ENCODE measurements at regions not wholly inside any gene's neighbourhood (a gene's known extent, or its start where the extent isn't known, plus 50 kb on each side); places are given as distances from the start of the nearest gene placed in this dataset.

DNA sequence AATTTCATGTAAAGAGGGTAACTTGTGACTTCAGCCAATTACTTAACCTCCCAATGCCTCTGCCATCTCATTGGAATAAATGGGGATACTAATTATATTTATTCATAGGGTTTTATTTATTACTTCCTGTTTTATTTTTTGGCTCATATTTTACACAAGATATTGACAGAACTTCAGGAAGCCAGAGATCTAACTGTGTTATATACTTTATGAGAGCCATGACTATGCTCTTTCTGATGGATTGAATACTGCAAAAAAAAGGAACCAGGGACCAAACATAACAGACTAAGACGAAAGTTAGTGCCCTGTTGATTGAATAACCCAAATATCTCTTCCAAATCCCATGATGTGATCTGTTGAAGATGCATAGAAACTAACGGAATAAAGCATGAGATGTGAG, 243.3 kb upstream of the STARD13 start:
- no peaks in the 10 kb centered on the region for H3K9me3 ChIP-seq (ENCODE audit: control insufficient read depth in 1 of 2, low read length in 2 of 2)

DNA sequence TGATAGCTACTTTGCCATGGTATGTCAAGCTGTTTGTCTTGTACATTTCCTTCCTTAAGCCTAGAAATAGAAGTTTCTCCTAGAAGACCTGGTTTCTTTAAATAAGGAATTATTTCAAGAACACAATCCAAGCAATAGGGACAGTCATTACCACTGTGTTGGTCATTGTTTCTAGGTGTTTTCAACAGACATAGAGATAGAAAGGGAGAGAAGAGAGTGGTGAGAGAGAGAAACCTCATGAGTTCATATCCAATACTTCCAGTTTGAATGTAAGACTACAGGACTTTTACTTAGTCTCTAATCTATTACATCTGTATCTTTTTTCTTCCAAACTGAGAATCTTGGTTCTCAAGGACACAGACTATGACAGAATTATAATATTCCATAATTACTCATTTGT, 245.9 kb upstream of the STARD13 start:
- no peaks in the 10 kb centered on the region for H3K36me3 ChIP-seq (ENCODE audit: control insufficient read depth in 1 of 2, insufficient read depth in 2 of 2, low read length in 2 of 2)
- H3K4me3 ChIP-seq (ENCODE audit: low read depth in 1 of 2, low read length in 2 of 2): no peak overlapping the region
- no peak overlapping the region for H3K27ac ChIP-seq (ENCODE audit: low read depth, low read length)
- H3K9ac ChIP-seq (ENCODE audit: low read depth in 1 of 2, low read length in 2 of 2): no peak overlapping the region
- no peaks in the 10 kb centered on the region for H3K27me3 ChIP-seq (ENCODE audit: control insufficient read depth in 1 of 2, insufficient read depth in 2 of 2, low read length in 2 of 2)
- peaks cover 2 to 10% of the 10 kb centered on the region in 2 donors for H3K4me1 ChIP-seq (ENCODE audit: control insufficient read depth in 1 of 2, insufficient read depth in 2 of 2, low read length in 2 of 2)
- no peaks in the 10 kb centered on the region for H3K9me3 ChIP-seq (ENCODE audit: control insufficient read depth in 1 of 2, low read length in 2 of 2)

More for the DNA sequence above, 243.3 kb upstream of the STARD13 start:
- H3K4me3 ChIP-seq (ENCODE audit: low read depth in 1 of 2, low read length in 2 of 2): no peak overlapping the region
- no peak overlapping the region for H3K9ac ChIP-seq (ENCODE audit: low read depth in 1 of 2, low read length in 2 of 2)
- no peaks in the 10 kb centered on the region for H3K27me3 ChIP-seq (ENCODE audit: control insufficient read depth in 1 of 2, insufficient read depth in 2 of 2, low read length in 2 of 2)
- no peak overlapping the region for H3K27ac ChIP-seq (ENCODE audit: low read depth, low read length)
- no peaks in the 10 kb centered on the region for H3K36me3 ChIP-seq (ENCODE audit: control insufficient read depth in 1 of 2, insufficient read depth in 2 of 2, low read length in 2 of 2)
- no peaks in the 10 kb centered on the region for H3K4me1 ChIP-seq (ENCODE audit: control insufficient read depth in 1 of 2, insufficient read depth in 2 of 2, low read length in 2 of 2)

DNA sequence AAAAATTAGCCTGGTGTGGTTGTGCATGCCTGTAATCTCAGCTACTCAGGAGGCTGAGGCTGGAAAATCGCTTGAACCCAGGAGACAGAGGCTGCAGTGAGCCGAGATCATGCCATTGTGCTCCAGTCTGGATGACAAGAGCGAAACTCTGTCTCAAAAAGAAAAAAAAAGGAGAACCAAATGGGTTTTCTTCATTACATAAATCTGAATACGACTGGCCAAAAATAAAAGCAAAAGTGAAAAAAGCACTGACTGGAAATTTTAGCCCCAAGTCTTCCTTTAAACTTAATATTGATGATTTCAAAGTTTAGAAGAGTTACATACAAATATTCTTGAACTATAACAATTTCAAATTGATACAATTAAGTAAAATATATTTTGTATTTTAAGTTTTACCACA, 249.5 kb upstream of the STARD13 start:
- H3K27ac ChIP-seq (ENCODE audit: low read depth, low read length): no peak overlapping the region
- no peaks in the 10 kb centered on the region for H3K36me3 ChIP-seq (ENCODE audit: control insufficient read depth in 1 of 2, insufficient read depth in 2 of 2, low read length in 2 of 2)
- no peak overlapping the region for H3K4me3 ChIP-seq (ENCODE audit: low read depth in 1 of 2, low read length in 2 of 2)
- no peaks in the 10 kb centered on the region for H3K9me3 ChIP-seq (ENCODE audit: control insufficient read depth in 1 of 2, low read length in 2 of 2)
- H3K9ac ChIP-seq (ENCODE audit: low read depth in 1 of 2, low read length in 2 of 2): no peak overlapping the region
- no peaks in the 10 kb centered on the region for H3K27me3 ChIP-seq (ENCODE audit: control insufficient read depth in 1 of 2, insufficient read depth in 2 of 2, low read length in 2 of 2)
- H3K4me1 ChIP-seq (ENCODE audit: control insufficient read depth in 1 of 2, insufficient read depth in 2 of 2, low read length in 2 of 2): peaks cover 4 to 12% of the 10 kb centered on the region in 2 donors

DNA sequence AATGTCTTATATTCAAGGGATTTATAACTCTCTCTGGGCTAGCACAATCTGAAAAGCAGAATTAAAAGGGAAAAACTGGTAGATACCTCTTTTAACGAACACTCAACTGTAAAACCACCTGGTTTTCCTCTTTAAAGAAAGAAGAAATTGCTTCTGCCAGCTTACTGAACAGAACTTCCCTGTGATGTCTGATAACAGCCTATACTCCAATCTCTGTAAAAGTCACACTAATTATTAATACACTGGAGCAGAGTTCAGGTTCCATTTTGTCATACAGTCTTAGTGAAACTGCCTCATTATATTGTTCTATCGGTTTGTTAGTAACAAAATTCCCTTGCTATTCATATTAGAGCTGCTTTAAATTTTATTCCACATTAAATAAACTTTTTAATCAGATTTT, 251.0 kb upstream of the STARD13 start:
- no peaks in the 10 kb centered on the region for H3K9me3 ChIP-seq (ENCODE audit: control insufficient read depth in 1 of 2, low read length in 2 of 2)
- peak overlapping the region in 1 of 2 donors; percentile 8 for H3K9ac ChIP-seq (ENCODE audit: low read depth in 1 of 2, low read length in 2 of 2)
- H3K4me1 ChIP-seq (ENCODE audit: control insufficient read depth in 1 of 2, insufficient read depth in 2 of 2, low read length in 2 of 2): peaks cover 10 to 23% of the 10 kb centered on the region in 2 donors
- H3K4me3 ChIP-seq (ENCODE audit: low read depth in 1 of 2, low read length in 2 of 2): peak overlapping the region in 1 of 2 donors; percentile 30
- no peaks in the 10 kb centered on the region for H3K27me3 ChIP-seq (ENCODE audit: control insufficient read depth in 1 of 2, insufficient read depth in 2 of 2, low read length in 2 of 2)
- no peaks in the 10 kb centered on the region for H3K36me3 ChIP-seq (ENCODE audit: control insufficient read depth in 1 of 2, insufficient read depth in 2 of 2, low read length in 2 of 2)
- H3K27ac ChIP-seq (ENCODE audit: low read depth, low read length): no peak overlapping the region

DNA sequence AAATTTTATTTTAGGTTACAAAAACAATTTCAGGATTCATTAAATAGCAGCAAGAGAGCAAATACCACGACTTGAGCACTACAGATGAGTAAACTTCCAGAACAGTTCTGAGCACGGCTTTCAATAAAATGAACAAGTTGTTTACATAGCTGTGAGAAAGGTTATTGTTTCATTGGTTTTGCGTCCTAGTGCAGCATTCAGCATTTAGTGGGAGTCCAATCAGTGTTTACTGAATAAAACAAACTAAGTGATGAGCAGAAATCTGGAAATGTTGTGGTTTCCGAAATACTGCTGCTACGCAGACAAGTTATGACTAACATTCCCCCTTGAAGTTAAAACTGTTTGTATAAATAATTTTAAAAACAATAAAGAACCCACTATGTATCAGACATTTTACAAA, 251.5 kb upstream of the STARD13 start:
- Histone ChIP-seq H3K27ac (ENCODE audit: low read depth, low read length) (no peak overlapping the region), H3K9ac (ENCODE audit: low read depth in 1 of 2, low read length in 2 of 2) (no peak overlapping the region), H3K36me3 (ENCODE audit: control insufficient read depth in 1 of 2, insufficient read depth in 2 of 2, low read length in 2 of 2) (no peaks in the 10 kb centered on the region), H3K9me3 (ENCODE audit: control insufficient read depth in 1 of 2, low read length in 2 of 2) (no peaks in the 10 kb centered on the region), H3K27me3 (ENCODE audit: control insufficient read depth in 1 of 2, insufficient read depth in 2 of 2, low read length in 2 of 2) (no peaks in the 10 kb centered on the region), H3K4me3 (ENCODE audit: low read depth in 1 of 2, low read length in 2 of 2) (peak overlapping the region in 1 of 2 donors; percentile 30), H3K4me1 (ENCODE audit: control insufficient read depth in 1 of 2, insufficient read depth in 2 of 2, low read length in 2 of 2) (peaks cover 10 to 25% of the 10 kb centered on the region in 2 donors)

DNA sequence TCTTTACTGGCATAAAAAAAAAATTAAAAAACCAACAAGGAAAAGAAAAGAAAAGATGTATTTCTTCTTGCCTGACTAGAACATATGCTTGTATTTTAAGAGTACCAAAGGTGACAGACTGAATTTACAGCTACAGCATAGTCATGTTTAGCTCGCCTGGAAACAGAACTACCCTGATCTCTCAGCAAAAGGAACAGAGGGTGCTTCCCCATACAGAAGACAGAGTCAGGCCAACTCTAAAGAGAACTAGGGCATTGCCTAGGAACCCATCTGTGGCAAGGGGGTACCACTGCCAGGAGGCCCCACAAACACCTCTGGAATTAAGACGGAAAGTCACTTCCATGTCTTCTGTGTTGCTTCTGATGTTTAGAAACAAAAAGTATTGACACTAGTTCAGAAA, 252.1 kb upstream of the STARD13 start:
- no peak overlapping the region for H3K4me3 ChIP-seq (ENCODE audit: low read depth in 1 of 2, low read length in 2 of 2)
- H3K36me3 ChIP-seq (ENCODE audit: control insufficient read depth in 1 of 2, insufficient read depth in 2 of 2, low read length in 2 of 2): no peaks in the 10 kb centered on the region
- H3K9ac ChIP-seq (ENCODE audit: low read depth in 1 of 2, low read length in 2 of 2): no peak overlapping the region
- no peaks in the 10 kb centered on the region for H3K9me3 ChIP-seq (ENCODE audit: control insufficient read depth in 1 of 2, low read length in 2 of 2)
- no peaks in the 10 kb centered on the region for H3K27me3 ChIP-seq (ENCODE audit: control insufficient read depth in 1 of 2, insufficient read depth in 2 of 2, low read length in 2 of 2)
- no peak overlapping the region for H3K27ac ChIP-seq (ENCODE audit: low read depth, low read length)
- H3K4me1 ChIP-seq (ENCODE audit: control insufficient read depth in 1 of 2, insufficient read depth in 2 of 2, low read length in 2 of 2): peaks cover 10 to 25% of the 10 kb centered on the region in 2 donors

DNA sequence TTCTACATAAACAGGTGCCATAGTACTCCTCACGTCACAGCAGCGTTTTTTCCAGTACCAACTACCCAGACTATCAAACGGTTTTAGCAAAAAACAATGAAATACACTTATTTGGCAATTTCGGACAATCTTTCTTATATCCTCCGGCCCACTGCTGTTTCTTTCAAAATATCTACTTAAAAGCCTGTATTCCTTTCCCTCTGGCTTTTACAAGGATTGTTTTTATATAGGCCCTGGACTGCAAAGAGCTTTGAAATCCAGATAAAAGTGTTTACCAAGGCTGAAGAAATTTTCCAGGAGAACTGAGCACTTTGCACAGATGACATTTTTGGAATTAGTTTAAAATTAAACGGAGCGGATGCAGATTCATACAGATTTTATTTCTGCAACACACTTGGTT, 255.9 kb upstream of the STARD13 start:
- Histone ChIP-seq H3K4me3 (ENCODE audit: low read depth in 1 of 2, low read length in 2 of 2) (peak overlapping the region; percentile 74), H3K9ac (ENCODE audit: low read depth in 1 of 2, low read length in 2 of 2) (peak overlapping the region; percentile 91 to 92), H3K4me1 (ENCODE audit: control insufficient read depth in 1 of 2, insufficient read depth in 2 of 2, low read length in 2 of 2) (peaks cover 24 to 32% of the 10 kb centered on the region in 2 donors), H3K36me3 (ENCODE audit: control insufficient read depth in 1 of 2, insufficient read depth in 2 of 2, low read length in 2 of 2) (no peaks in the 10 kb centered on the region), H3K27me3 (ENCODE audit: control insufficient read depth in 1 of 2, insufficient read depth in 2 of 2, low read length in 2 of 2) (no peaks in the 10 kb centered on the region), H3K27ac (ENCODE audit: low read depth, low read length) (peak overlapping the region; percentile 99), H3K9me3 (ENCODE audit: control insufficient read depth in 1 of 2, low read length in 2 of 2) (no peaks in the 10 kb centered on the region)

DNA sequence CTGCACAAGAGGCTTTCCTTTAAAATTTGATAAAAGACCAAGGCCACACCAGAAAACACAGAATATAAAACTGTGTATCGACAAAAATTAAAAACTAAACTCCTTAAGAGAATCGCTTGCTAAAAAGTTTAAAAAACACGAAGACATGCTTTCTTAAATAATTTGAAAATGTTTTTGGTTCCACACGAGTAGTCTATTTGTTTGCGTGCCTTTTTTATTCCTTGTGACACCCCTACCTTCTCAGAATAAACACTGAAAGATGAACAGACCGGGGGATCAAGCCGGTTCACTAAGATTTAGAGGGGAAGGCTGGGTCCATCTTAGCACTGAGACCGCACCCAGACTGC, 256.4 kb upstream of the STARD13 start:
- Histone ChIP-seq H3K36me3 (ENCODE audit: control insufficient read depth in 1 of 2, insufficient read depth in 2 of 2, low read length in 2 of 2) (no peaks in the 10 kb centered on the region), H3K27ac (ENCODE audit: low read depth, low read length) (peak overlapping the region; percentile 99), H3K4me1 (ENCODE audit: control insufficient read depth in 1 of 2, insufficient read depth in 2 of 2, low read length in 2 of 2) (peaks cover 22 to 30% of the 10 kb centered on the region in 2 donors), H3K9me3 (ENCODE audit: control insufficient read depth in 1 of 2, low read length in 2 of 2) (no peaks in the 10 kb centered on the region), H3K27me3 (ENCODE audit: control insufficient read depth in 1 of 2, insufficient read depth in 2 of 2, low read length in 2 of 2) (no peaks in the 10 kb centered on the region), H3K4me3 (ENCODE audit: low read depth in 1 of 2, low read length in 2 of 2) (peak overlapping the region; percentile 74), H3K9ac (ENCODE audit: low read depth in 1 of 2, low read length in 2 of 2) (peak overlapping the region; percentile 91 to 92)

DNA sequence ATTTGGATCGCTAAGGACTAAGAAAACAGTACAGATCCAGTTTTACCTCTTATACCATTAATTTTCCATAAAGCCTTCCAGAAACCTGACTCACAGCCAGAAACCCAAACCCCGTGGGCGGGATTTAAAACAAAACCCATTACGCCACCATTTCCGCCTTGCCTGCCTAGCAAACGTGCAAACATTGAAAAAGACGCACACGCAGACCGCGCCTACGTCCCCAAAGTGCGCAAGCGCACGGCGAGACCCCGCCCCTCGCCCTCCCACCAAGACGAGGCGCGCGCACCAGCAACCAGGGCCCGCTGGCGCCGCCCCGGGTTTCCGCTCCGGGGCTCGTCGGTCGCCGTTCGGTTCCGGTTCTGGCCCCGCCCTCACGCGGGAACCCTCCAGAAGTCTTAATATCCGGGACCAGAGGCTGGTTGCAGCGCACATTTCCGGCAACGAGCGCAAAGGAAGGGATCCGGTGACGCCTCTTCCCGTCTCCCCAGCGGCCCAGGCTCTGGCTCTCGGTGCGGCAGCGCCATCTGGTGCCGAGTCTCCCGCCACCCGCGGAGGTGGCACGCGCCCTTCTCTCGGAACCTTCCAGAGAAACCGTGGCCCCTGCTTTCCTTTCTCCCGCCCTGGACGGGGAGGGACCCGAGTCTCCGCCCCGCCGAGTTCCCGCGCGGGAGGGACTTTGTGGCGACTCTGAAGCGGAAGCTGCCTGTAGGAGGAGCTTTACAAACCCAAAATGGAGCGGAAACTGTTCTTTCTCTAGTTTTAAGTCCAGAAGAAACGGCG, 256.9 kb upstream of the STARD13 start:
- Histone ChIP-seq H3K9ac (ENCODE audit: low read depth in 1 of 2, low read length in 2 of 2) (peak overlapping the region; percentile 91 to 98), H3K27ac (ENCODE audit: low read depth, low read length) (peak overlapping the region; percentile 99), H3K4me1 (ENCODE audit: control insufficient read depth in 1 of 2, insufficient read depth in 2 of 2, low read length in 2 of 2) (peaks cover 22 to 30% of the 10 kb centered on the region in 2 donors), H3K27me3 (ENCODE audit: control insufficient read depth in 1 of 2, insufficient read depth in 2 of 2, low read length in 2 of 2) (no peaks in the 10 kb centered on the region), H3K9me3 (ENCODE audit: control insufficient read depth in 1 of 2, low read length in 2 of 2) (no peaks in the 10 kb centered on the region), H3K36me3 (ENCODE audit: control insufficient read depth in 1 of 2, insufficient read depth in 2 of 2, low read length in 2 of 2) (no peaks in the 10 kb centered on the region), H3K4me3 (ENCODE audit: low read depth in 1 of 2, low read length in 2 of 2) (peak overlapping the region; percentile 74 to 85)

DNA sequence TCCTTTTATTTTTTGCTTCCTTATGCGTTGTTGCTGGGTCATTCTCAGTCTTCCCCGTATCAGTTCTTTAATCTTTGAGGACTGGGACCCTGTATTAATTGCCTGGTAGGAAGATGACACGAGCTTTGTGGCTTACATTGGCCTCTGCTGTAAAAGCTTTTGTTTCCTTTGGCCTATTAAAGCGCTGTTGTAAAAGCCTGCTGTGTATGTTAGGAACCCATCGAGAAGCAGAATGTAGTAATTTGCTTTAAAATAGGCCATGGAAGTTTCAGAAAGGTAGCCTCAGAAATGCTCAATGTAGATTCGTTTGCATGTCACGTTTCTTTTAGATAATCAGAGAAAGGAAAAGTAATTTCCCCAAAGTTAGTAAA, 257.5 kb upstream of the STARD13 start:
- Histone ChIP-seq H3K9me3 (ENCODE audit: control insufficient read depth in 1 of 2, low read length in 2 of 2) (no peaks in the 10 kb centered on the region), H3K9ac (ENCODE audit: low read depth in 1 of 2, low read length in 2 of 2) (peak overlapping the region; percentile 85 to 98), H3K27ac (ENCODE audit: low read depth, low read length) (peak overlapping the region; percentile 99), H3K27me3 (ENCODE audit: control insufficient read depth in 1 of 2, insufficient read depth in 2 of 2, low read length in 2 of 2) (no peaks in the 10 kb centered on the region), H3K4me1 (ENCODE audit: control insufficient read depth in 1 of 2, insufficient read depth in 2 of 2, low read length in 2 of 2) (peaks cover 22 to 30% of the 10 kb centered on the region in 2 donors), H3K4me3 (ENCODE audit: low read depth in 1 of 2, low read length in 2 of 2) (peak overlapping the region; percentile 74 to 85), H3K36me3 (ENCODE audit: control insufficient read depth in 1 of 2, insufficient read depth in 2 of 2, low read length in 2 of 2) (no peaks in the 10 kb centered on the region)

All from duodenal mucosa (tissue), 2 donors.